NOMO-1 treated with dmso at 0.1 percent for 144 hours (cell line): ENCODE measurements at regions not wholly inside any gene's neighbourhood (a gene's known extent, or its start where the extent isn't known, plus 50 kb on each side); places are given as distances from the start of the nearest gene placed in this dataset.

ENCODE experiments used
- DNase-seq: peaks from one replicate; lab custom pipeline; 2025; ENCODE audit not compliant: unreplicated experiment; lab: John Stamatoyannopoulos, UW

DNA sequence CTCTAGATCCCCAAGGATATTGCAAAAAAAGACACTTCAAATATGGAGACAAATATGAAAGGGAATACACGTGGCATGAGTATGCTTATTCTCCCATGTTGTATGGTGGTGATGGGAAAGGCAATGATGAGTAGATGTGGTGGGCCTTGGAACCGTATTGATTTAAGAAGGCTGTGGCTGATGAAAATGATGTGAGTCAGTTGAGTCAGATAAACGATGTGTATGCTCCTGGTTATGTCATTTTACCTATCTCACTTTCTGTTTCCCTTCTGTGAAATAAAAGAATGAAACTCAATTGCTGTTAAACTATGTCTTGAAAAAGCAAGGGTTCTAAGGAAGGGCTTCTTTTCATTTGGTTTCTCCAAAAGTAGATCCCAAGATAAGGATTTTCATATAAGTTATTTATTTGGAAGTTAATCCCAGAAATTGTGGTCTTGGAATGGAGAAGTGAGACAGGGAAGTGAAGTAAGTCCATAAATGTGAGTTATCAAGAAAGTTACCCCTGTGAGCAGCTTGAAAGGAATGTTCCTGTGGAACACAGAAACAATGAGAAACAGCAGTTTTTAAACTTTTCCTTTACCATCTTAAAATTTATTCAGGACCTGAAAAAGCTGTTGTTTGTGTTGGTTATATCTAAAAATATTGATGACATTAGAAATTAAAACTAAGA lies 292.0 kb downstream of the DUSP10 start:
- DNase-seq, result no peak

DNA sequence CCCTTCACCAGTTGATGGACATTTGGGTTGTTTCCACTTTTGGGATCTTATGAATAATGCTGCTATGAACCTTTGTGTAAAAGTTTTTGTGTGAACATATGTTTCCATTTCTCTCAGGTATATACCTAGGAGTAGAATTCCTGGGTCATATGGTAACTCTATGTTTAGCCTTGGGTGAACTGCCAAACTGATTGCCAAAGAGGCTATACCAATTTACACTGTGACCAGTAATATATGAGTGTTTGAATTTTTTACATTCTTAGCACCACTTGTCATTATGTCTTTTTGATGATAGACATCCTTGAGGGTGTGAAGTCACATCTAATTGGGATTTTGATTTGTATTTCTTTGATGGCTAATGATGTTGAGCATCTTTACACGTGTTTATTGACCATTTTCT lies 290.1 kb downstream of the DUSP10 start:
- DNase-seq, result no peak

DNA sequence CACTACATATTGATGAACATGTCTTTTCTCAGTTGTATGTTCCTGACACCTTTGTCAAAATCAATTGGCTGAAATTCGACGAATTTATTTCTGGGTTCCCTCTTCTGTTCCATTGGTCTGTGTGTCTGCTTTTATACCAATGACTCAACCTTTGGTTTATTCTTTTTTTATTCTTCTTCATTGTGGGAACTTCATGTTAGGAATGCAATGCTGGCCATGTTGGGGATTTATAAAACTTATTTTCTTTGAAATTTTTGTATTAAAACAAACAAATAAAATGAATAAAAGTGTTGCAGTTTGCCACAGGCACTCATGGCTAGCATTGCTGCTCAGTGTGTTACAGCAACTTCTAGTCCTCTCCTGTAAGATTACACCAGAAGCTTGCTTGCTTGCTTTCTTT lies 287.8 kb downstream of the DUSP10 start:
- DNase-seq, result no peak

DNA sequence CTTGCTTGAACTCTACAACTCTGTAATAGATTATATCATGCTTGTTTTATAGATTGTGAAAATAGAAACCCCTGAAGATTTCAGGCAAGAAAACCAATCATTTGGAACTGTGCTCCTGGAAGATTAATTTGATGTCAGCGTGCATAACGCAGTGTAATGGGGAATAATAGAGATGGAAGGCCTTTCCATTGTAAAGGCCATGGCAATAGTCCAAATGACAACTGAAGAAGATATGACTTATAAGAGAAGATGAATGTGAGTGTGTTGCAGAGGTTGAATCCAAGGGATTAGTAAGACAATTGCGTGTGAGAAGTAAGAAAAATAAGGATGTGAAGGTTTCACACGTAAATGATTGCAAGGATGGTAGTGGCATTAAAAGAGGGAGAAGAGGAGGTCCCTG lies 285.0 kb downstream of the DUSP10 start:
- no peak for DNase-seq

DNA sequence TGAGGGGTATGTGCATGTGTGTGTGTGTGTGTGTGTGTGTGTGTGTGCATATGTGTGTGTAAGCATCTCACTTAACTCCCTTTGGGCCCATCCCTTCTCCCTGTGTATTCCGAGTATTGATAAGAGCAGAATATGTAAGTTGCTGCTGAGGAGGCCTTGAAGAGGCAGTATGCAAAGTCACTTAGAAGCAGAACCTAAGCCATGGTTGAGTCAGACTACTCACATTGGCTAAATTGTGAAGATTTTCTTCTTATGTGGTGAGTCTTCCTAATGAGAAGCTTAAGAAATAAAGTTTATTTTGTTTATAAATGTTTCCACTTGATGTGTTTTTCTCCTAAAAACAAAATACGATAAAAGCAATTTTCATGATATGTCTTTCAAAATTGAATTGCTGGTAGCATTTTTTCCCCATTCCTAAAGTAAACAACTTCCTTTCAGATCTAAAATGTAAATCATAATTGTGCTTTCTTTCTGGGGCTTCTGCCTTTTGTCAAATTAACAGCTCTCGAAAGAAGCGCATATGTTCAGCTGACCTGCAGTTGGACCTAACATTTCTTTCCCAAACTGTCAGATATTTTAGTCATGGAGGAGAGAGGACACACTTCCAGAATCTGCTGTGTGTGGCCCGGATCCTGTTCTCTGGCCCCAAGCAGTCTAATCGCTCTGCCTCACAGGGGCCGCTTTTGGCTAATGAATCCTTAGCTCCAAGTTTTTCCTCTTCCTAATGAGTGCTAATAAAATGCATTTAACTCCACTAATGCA lies 284.0 kb downstream of the DUSP10 start:
- DNase-seq, result no peak

DNA sequence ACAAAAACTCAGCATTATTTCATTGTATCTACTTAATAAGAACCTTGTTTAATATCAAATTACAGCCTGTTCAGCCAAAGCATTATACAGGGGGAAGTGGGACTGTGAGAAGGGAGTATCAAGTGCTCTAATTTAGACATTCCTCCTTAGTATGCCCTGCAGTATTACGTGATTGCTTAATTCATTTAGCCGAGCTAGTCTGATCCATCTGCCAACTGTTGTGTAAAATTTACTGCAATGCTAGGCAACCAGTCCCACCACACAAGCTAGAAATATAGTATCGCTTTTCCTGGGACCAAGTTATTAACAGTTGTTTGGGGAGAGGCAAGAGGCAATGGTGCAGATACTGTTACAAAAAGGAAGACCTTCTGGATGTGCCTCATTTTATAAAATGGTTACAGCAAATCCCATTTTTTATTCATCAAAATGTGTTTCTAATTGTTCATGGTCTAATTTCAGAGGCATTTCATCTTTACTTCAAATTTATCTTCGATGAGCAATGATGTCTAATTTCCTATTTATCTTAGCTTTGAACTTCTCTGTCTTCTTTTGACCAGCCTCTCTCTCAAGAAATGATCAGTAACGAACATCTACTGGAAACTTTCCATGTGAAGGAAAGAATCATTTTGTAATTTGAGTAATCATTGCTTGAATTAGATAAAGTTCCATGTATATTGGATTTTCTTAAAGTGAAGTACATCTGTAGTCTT lies 283.3 kb downstream of the DUSP10 start:
- DNase-seq, result no peak

DNA sequence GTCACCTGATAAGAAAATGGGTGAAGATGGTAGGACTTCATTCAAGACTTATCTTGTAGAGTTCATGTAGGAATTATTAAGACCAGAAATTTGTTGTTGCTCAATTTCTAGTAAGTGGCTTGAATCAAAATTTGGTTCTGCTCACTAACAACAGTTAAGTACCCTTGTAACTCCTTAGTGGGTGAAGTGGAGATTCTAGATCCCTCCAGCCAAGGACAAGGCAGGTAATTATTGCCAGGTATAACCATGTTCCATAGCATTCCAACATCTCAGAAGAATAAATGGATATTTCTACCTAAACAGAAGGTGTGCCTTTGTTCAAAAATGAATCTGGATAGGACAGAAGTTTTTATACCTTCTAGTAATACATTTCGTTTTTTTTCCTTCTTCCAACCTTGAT lies 282.3 kb downstream of the DUSP10 start:
- DNase-seq, result no peak

DNA sequence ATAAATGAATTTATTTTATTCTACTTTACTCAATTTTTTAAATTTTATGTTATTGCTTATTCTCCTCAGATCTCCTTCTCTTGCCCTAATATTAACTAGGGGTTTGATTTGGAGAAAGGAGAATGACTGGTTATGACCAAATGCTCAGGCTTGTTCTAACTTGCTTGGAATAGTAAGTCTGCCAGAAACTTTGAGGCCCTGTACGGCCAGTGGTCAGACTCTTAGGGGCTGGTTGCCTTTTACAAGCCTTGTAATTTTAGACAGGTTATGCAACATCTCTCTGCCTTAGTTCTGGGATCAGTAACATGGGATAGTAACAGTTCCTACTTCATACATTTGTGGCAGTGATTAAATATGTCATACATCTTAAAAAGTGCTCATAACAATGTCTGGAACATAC lies 279.5 kb downstream of the DUSP10 start:
- no peak for DNase-seq

DNA sequence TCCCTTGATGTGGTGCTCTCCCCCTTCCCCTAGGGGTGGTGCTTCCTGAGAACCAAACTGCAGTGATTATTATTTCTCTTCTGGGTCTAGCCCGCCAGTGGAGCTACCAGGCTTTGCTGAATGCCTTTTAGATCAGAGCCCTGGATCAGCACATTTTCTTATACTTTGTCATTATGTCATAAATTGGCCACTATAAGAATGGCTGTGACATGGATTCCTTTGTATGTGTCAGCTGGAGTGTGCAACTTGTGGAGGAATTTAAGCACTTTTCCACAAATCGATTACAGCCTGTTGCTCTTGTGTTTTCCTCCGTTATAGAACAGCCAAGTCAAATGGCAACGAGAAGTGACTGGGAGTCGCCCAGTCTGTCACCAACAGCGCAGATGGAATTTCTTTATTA lies 273.3 kb downstream of the DUSP10 start:
- DNase-seq, result no peak

DNA sequence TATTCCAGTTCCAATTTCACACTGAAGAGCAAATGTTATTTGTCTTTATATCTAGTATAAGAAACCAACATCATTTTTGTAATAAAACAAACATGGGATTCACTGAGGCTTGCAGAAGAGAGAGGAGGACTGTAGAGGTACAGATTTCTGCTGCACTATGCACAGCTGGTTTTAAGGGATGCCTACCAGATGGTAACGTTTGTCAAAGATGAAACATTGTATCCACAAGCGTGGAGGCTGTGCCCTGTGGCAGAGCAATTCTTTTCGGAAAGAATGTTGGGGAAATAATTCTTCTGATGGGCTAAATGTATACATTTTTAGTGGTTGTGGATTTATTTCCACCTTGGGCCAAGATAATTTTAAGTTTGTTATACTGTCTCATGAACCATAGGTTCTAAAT lies 272.4 kb downstream of the DUSP10 start:
- no peak for DNase-seq

DNA sequence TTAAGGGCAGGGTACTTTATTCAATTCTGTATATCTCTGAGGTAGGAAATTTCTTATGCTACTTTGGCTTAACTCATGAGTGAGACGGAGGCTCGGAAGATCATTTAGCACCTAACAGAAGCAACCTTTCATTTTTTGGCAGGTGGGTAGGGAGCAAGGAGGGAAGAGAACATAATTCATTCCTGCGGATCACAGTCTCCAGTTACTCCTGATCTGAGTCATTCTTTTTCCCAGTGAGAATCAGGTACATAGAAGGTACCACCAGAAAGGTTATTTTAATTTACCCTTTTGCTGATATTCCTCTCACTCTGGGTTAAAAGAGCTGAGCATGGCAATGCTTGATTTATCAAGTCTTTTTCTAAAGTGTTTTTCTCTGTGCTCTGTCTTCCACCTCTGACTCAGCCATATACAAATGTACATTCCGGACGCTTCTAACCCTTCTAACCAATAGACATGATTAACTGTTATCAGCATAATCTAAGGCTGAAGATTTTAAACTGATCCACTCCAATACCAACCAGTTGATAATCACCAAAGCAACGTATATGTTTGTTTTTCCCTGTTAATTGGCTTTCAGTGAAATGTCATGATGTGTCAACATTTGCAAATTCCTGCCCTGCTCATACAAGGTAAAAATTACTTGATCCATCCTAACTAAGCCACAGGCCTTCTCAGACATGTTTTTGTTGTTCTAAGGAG lies 271.7 kb downstream of the DUSP10 start:
- DNase-seq, result no peak

DNA sequence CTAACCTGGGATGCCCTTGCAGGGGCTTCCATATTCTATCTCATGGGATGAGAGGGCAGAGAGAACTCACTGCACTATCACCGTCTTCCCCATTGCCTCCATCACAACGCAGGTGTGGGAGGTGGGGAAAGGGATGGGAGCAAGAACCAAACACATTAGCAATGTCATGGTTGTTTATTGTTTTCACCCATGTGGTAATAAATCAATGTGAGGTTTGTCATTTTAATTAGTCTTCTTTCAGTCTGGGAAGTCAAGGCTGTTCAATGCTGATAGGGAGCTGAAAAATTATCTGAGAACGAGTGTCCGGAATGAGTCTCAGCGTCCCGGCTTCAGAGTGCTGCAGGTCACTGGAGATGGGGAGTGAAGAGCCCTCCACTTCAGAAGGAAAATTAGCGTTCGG lies 268.5 kb downstream of the DUSP10 start:
- no peak for DNase-seq

DNA sequence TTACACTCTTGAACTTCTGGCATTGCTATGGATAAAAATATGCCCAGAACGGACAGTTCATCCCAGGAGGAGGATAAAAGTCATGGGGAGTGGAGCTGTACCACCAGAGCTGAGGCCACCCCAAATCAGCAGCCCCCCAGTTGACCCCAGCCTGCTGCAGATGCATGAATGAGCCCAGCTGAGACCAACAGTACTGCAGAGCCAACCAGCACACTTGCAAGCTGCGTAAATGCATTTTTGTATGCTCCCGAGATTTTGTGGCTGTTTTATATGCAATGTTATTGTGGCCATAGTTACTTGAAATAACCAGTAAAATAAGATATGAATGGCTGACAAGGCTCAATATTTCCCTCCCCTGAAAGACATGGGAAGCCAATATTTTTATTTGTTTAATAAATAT lies 264.6 kb downstream of the DUSP10 start:
- DNase-seq, result no peak

DNA sequence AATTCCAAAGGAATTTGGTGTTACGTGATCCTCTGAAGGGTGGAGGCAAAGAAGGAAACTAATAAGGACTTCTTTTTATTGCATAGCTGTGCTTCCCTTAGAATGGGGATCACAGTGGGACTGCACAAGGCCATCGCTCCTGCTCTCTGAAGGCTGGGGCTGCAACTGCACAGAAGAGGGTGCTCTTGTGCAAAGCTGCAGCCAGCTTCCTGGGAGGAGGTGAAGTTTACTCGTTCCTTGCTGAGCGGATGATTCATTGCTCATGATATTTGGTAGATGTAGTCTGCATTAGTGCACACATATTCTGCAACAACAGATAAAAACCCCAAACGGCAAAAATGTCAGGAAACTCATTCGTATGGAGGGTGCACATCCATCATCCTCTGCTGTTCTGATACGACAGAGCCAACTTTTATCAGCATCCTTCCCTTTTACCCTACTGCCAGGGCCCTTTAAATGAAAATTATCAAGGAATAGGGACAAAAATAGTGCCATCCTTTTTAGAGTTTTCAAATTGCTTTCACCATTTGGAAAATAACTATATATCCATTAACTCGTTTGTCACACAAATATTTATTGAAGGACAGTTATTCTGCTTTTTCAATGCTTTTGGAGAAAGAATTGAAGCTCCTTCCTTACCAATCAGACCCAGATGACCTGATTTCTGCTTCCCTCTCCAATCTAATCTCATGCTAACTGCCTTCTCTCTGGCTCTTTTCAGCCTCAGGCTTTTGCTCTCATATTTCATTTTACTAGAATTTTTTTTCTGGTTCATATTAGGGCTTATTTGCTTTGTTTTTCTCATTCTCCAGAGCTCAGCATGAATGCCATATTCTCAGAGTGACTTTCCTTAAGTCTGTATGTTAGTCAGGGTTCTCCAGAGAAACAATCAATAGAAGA lies 263.6 kb downstream of the DUSP10 start:
- peak; percentile 50 for DNase-seq

DNA sequence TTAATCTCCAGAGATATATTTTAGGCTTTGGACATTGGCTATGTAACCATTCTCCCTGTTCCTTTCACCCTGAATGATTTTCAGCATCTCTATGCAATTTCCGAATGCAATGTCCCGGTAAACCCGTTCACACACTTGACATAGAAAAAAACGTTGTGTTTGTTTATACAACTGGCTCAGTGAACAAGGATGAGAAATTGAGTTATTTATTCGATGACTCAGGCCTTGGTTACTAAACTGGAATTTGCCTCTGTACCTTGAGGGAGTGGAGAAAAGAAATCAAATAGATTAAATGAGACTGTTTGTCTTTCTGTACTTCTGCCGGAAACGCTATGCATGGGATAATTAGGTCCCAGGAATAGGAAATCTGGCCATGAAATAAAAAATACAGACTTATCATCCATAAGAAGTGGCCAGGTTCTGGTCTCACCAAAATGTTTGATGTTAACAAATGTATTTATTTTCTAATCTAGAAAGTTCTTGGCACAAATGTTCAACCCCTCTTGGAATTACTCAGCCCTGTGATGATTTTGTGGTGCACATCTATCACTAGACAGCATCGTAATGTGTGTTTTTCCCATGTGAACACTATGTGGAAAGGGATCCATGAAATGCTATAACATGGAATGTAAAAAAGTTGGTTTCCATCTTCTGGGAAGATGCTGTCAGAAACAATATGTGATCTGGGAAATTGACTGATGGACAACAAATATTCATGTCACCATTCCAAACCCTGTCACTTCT lies 253.9 kb downstream of the DUSP10 start:
- no peak for DNase-seq

DNA sequence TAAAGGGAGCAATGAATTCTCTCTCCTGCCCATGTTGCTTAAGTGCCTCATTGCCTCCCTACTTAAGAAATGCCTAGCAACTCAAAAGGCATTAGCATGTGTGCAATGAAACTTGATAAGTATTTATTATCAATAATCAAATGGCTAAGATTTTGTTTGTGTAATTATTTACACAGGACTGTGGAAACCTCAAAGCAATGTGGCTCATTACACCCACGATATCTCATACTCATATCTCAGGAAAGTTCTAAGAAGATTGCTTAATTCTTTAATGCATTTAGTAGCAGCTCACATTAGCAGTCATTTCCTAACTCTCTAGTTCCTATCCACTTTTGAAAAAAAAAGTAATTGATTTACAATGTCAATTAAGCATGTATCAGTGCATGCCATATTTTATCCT lies 253.3 kb downstream of the DUSP10 start:
- DNase-seq, result no peak

DNA sequence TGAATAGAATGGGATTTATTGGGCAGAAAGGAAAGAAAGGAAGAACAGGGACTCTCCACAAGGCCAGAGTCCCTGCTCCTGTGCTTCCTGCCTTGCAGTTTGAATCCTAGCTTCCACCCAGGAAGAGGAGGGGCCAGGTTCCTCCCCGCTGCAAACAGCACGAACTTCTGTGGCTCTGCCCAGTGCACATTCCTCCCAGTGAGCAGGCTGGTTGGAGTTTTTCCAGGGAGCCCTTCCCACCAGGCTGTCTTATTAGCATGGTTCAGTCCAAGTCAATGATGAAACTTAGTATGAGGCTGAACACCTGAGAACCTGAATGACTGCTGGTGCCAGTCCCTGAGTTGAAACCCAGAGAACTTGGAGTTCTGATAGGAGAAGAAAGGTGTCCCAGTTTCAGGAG lies 247.2 kb downstream of the DUSP10 start:
- no peak for DNase-seq

DNA sequence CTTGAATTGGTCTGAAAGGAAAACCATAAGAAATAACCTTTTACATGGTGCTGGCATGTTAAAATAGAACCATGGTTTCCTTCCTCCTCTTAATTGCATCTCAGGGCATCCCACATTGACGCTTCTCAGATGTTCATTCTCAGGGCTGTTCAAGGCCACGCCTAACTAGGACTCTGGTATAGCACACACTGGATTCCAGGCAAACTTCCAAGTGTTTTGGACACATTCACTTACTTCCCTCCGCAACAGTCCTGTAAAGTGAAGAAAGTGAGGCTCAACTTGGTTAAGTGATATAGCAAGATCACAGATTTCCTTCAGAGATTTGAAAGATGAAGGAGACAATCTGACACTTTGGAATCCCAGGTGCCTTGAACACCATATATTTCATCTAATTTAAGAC lies 244.8 kb downstream of the DUSP10 start:
- no peak for DNase-seq

DNA sequence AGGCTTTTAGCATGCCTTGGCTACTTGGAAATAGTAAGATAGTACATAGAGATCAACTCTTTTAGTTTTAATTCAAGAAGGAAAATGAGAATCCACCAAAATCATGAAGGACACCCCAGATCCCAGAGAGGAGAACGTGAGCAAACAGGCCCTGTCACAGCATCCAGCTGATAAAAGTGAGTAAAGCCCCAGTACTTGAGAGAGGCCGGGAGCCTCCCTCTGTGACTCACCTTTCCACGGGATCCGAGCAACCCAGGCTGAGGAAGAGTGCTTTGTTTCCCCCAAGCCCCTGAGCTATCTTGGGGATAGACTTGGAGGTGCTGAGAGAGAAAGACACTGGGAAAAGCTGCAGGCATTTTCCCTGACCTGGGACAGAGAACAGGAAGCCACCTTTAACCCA lies 238.6 kb downstream of the DUSP10 start:
- no peak for DNase-seq
